ENCODE measurements at regions not wholly inside any gene's neighbourhood (a gene's known extent, or its start where the extent isn't known, plus 50 kb on each side); places are given as distances from the start of the nearest gene placed in this dataset.

DNA sequence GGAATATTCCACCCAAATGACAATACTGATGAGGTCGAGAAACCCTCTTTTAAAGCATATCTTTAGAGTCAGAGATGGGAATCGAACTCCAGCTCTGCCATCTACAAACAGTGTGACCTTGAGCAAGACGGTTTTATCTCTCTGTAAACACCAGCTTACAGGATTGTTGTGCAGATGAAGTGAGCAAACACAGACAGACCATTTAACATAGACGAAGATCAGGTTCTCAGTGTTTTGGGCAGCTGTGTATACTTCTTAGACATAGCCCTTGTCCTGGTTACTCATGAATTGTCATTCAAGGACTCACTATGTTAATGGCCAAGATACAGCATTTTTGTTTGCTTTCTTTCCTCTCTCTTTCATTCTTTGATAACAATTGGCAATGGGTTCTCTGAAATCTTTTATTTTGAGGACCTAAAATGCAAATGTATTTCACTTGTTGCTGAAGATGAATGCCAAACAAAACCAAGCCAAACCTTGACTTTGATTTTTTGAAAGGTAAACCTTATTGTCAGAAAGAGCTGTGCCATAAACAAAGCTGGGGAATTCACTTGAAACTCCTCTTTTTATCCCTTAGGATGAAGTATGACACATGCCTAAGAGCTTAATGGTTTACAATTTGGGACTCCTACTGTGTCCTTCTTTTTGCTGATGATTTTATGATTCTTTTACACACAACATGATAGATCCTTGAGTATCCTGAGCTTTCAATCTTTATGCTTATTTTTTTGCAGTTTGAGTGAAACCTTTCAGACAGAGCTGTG is 250.0 kb upstream of the PDZRN3 start:
- CTCF ChIA-PET, result no interaction called here
- DNase-seq (ENCODE audit: low read depth, low spot score), result no peak
- POLR2A ChIA-PET, result no interaction called here
- TF ChIP-seq, protein P1, sequence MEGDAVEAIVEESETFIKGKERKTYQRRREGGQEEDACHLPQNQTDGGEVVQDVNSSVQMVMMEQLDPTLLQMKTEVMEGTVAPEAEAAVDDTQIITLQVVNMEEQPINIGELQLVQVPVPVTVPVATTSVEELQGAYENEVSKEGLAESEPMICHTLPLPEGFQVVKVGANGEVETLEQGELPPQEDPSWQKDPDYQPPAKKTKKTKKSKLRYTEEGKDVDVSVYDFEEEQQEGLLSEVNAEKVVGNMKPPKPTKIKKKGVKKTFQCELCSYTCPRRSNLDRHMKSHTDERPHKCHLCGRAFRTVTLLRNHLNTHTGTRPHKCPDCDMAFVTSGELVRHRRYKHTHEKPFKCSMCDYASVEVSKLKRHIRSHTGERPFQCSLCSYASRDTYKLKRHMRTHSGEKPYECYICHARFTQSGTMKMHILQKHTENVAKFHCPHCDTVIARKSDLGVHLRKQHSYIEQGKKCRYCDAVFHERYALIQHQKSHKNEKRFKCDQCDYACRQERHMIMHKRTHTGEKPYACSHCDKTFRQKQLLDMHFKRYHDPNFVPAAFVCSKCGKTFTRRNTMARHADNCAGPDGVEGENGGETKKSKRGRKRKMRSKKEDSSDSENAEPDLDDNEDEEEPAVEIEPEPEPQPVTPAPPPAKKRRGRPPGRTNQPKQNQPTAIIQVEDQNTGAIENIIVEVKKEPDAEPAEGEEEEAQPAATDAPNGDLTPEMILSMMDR (IDR thresholded peaks at IDR 0.05; ENCODE audit: insufficient read depth, low read length, missing control alignments), result no peak
- no peak overlapping the region for H3K4me3 ChIP-seq (ENCODE audit: low read depth, low read length)

DNA sequence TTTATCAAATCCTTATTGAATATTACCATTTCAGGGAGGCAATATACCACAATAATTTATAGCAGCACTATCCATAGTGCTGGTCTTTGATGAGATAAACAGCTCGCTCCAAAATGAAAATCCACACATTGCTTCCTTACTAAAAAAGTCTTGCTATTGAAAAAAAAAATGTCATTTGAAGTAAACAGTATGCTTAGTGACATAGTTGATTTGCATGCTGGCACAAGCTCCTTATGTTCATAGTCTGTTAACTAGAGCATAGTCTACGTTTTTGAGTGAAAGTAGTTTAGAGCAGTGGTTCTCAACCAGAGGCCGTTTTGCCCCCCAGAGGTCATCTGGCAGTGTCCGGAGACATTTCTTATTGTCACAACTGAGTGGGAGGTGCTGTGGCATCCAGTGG is 249.4 kb upstream of the PDZRN3 start:
- ChIA-PET CTCF (no interaction called here), POLR2A (no interaction called here)
- no peak overlapping the region for H3K4me3 ChIP-seq (ENCODE audit: low read depth, low read length)
- TF ChIP-seq, protein P1 (IDR thresholded peaks at IDR 0.05; ENCODE audit: insufficient read depth, low read length, missing control alignments), result no peak
- DNase-seq (ENCODE audit: low read depth, low spot score), result no peak

DNA sequence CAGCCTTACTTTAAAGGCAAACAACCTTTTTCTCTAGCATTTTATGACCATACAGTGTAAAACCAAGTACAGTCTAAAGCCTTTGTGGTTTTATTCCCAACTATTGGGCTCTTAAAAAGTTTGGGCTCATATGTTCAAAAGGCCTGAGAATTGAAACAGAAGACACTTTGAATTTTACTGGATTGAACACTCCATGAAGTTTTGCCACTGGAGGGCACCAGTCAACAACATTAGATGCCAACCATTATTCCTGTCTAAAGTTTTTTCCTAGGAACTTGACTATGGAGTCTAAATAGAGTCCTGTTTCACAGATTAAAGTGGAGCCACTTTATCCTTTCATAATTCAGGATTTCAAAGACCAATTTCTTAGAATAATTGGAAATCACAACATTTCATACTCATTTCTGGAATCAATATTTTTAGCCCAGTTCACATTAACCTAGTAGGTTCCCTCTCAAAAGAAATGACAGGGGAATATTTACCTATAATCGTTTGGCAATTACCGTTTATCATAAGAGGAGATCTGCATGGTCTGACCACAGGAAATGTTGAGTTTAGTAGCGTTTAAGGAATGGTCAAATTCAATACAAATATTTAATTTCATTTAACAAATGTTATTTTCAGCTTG is 244.1 kb upstream of the PDZRN3 start:
- ChIA-PET POLR2A (no interaction called here), CTCF (interaction anchor here (0.7 to 2.0 kb wide), 10 partner anchors 10 to 1303 kb away, joined by 3 to 7 read pairs (median 4); no protein-coding TSS in a partner anchor)
- peak; percentile 3 for DNase-seq (ENCODE audit: low read depth, low spot score)
- no peak overlapping the region for H3K4me3 ChIP-seq (ENCODE audit: low read depth, low read length)
- TF ChIP-seq, protein P1 (IDR thresholded peaks at IDR 0.05; ENCODE audit: insufficient read depth, low read length, missing control alignments), result peak; percentile 49

DNA sequence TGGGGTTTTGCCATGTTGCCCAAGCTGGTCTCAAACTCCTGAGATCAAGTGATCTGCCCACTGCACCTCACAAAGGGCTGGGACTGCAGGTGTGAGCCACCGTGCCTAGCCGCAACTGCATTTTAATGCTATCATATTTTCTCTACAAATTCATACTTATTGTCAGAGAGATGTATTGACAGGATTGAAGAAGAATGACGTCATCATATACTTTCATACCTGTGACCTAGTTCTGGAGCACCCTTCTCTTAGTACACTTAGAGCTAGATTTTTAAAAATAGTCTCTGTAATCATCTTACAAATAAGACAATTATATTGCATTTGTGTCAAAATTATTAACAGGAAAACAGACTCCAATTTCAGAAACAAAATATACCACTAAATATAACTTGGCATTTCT is 242.8 kb upstream of the PDZRN3 start:
- TF ChIP-seq, protein P1 (IDR thresholded peaks at IDR 0.05; ENCODE audit: insufficient read depth, low read length, missing control alignments), result no peak
- no peak for DNase-seq (ENCODE audit: low read depth, low spot score)
- H3K4me3 ChIP-seq (ENCODE audit: low read depth, low read length), result no peak overlapping the region
- POLR2A ChIA-PET, result no interaction called here
- CTCF ChIA-PET, result interaction anchor here (1.0 to 1.7 kb wide), 6 partner anchors 17 to 1135 kb away, joined by 3 to 7 read pairs (median 4); no protein-coding TSS in a partner anchor

DNA sequence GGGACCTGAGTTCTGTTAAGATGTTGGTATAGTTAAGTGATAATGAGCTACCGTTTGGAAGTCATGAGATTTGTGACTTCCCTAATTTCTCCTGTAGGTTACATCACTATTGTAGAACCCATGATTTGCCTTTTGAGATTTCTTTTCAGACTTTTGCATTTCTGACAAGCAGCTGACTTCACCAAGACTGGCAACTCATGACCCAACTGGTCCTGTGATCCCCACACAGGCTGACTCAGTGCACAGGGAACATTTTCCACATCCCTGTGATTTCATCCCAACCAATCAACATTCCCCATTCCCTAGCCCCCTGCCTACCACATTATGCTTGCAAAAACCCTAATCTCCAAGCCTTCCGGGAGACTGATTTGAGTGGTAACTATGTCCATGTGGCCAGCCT is 242.1 kb upstream of the PDZRN3 start:
- POLR2A ChIA-PET, result no interaction called here
- TF ChIP-seq, protein P1 (IDR thresholded peaks at IDR 0.05; ENCODE audit: insufficient read depth, low read length, missing control alignments), result no peak
- DNase-seq (ENCODE audit: low read depth, low spot score), result no peak
- no peak overlapping the region for H3K4me3 ChIP-seq (ENCODE audit: low read depth, low read length)
- CTCF ChIA-PET, result interaction anchor here (1.0 kb wide), 2 partner anchors 434 to 1135 kb away, joined by 3 to 4 read pairs; no protein-coding TSS in a partner anchor

DNA sequence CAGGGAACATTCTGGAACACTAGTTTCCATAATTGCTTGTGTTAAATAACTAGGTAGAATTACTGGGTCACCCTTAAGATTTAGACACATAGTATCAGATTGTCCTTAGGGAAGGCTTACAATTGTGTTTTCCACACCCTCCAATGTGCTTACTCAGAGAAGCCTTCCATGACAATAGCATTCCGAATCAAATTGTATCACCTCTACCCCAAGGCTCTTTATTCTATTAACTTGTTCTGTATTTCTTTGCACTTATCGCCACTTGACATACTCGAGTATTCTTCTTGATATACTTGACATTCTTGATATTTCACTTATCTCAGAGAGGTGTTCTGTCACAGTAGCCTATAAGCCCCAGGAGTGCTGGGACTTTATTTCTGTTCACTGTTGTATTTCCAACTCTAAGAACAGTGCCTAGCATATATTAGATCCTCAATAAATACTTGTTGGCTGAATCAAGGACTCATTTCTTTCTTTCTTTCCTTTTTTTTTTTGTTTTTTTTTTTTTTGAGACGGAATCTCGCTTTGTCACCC is 238.9 kb upstream of the PDZRN3 start:
- ChIA-PET CTCF (interaction anchor here (1.4 to 1.9 kb wide), 3 partner anchors 14 to 16 kb away, joined by 4 to 7 read pairs (median 7); no protein-coding TSS in a partner anchor), POLR2A (no interaction called here)
- no peak overlapping the region for H3K4me3 ChIP-seq (ENCODE audit: low read depth, low read length)
- DNase-seq (ENCODE audit: low read depth, low spot score), result no peak
- TF ChIP-seq, protein P1 (IDR thresholded peaks at IDR 0.05; ENCODE audit: insufficient read depth, low read length, missing control alignments), result no peak
